Stimulated activated naive B cell treated with anti-CD40 and anti-IgM and Interleukin-4, amounts not matched to agents 10 μg/mL and 1 μg/mL and 100 μg/mL, for 72 hours (primary cell): ENCODE measurements at regions not wholly inside any gene's neighbourhood (a gene's known extent, or its start where the extent isn't known, plus 50 kb on each side); places are given as distances from the start of the nearest gene placed in this dataset.
A peak's percentile ranks its signal among the peaks of the same experiment; 100 is the strongest.

Source experiments
- ATAC-seq, 2 donors: fragments of 150-1000 bp; cut with Tn5 transposase; replicated peaks; 2 replicates each; pipeline ENCODE4 v1.10.0; 2021; ENCODE audit warnings: moderate library complexity in 1 of 2
- DNase-seq: peaks from one replicate; pipeline ENCODE4 v3.0.0; 2021
- H3K27ac Mint-ChIP-seq: one replicate; pipeline ENCODE4 v1.8.0; 2022; ENCODE audit warnings: mild to moderate bottlenecking, mixed read lengths
- H3K27me3 Mint-ChIP-seq, 2 donors: one replicate each; pipeline ENCODE4 v1.8.0; 2022; ENCODE audit warnings: mixed read lengths in 2 of 2
- H3K36me3 Mint-ChIP-seq, 2 donors: one replicate each; pipeline ENCODE4 v1.8.0; 2022; ENCODE audit warnings: mixed read lengths in 2 of 2, mild to moderate bottlenecking in 1 of 2
- H3K4me1 Mint-ChIP-seq, 2 donors: one replicate each; pipeline ENCODE4 v1.8.0; 2022; ENCODE audit warnings: mixed read lengths in 2 of 2, mild to moderate bottlenecking in 1 of 2
- H3K4me3 Mint-ChIP-seq, 2 donors: one replicate each; pipeline ENCODE4 v1.8.0; 2022; ENCODE audit warnings: mild to moderate bottlenecking in 2 of 2, mixed read lengths in 2 of 2, moderate library complexity in 1 of 2
- H3K9me3 Mint-ChIP-seq, 2 donors: one replicate each; pipeline ENCODE4 v1.8.0; 2022; ENCODE audit warnings: mixed read lengths in 2 of 2, mild to moderate bottlenecking in 1 of 2

DNA sequence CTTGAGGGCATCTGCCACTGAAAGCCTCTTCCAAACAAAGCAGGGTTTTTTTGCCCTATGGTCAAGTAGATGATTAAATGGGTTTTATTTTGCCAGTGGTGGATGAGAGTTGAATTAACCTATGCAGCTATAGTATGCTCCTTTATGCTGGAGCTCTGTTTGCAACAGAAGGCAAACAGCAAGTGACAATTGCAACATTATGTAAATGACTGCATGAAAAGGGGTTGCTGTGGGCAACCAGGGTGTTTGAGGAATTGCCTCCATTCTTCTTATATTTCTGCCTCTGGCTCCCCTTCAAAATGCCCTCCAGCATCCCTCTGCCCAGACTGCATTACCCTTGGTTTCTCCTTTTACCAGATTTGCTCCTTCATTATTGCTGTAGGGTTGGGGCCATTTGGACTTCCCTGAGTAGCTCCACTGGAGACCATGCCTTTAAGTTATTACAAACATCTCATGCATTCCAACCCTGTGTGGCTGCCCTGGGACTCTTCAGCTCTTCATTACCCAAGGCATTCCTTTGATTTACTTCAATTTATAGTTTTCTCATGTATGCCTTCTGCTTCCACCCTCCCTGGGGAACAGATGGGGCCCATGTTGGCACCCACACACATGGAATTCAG, 398.4 kb downstream of the PRDM2 start:
- Mint-ChIP-seq H3K27me3 (peaks cover 18 to 31% of the 10 kb centered on the region in 2 donors), H3K4me1 (no peaks in the 10 kb centered on the region), H3K36me3 (no peaks in the 10 kb centered on the region), H3K27ac (no peak overlapping the region), H3K4me3 (no peak overlapping the region), H3K9me3 (no peaks in the 10 kb centered on the region)
- ATAC-seq: no peak
- no peak for DNase-seq

DNA sequence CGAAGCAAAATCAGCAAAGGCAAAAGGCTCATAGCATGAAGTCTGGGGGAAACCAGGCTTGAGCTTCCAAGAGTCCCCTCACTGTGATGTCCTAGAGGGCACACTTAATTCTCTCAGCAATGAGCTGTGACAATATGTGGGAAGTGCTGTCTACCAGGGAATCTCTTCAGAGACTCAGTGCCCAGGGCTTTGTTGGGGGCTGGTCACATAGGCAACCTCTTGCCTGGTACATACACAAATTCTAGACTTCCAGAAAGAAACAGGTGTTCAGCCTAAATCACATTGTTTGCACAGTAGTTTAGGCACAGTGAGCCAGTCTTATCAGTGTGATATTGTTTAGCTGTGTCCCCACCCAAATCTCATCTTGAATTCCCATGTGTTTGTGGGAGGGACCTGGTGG, 400.5 kb downstream of the PRDM2 start:
- ATAC-seq: no peak
- Mint-ChIP-seq H3K27ac (no peak overlapping the region), H3K36me3 (no peaks in the 10 kb centered on the region), H3K27me3 (peaks cover 18 to 36% of the 10 kb centered on the region in 2 donors), H3K4me3 (no peak overlapping the region), H3K4me1 (no peaks in the 10 kb centered on the region), H3K9me3 (no peaks in the 10 kb centered on the region)
- no peak for DNase-seq

DNA sequence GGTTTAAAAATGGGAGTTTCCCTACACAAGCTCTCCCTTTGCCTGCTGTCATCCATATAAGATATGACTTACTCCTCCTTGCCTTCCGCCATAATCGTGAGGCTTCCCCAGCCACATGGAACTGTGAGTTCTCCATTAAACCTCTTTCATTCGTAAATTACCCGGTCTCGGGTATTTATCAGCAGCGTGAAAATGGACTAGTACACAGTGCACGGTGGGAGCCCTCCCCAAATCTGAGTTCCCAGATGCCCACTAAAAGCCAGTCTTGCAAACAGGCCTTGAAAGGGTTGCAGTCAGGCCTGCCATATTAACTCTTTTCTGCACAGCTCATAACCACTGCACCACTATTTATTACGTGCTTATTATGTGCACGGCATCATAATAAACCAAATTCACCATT, 400.9 kb downstream of the PRDM2 start:
- Mint-ChIP-seq H3K9me3 (no peaks in the 10 kb centered on the region), H3K36me3 (no peaks in the 10 kb centered on the region), H3K27me3 (peaks cover 18 to 36% of the 10 kb centered on the region in 2 donors)

DNA sequence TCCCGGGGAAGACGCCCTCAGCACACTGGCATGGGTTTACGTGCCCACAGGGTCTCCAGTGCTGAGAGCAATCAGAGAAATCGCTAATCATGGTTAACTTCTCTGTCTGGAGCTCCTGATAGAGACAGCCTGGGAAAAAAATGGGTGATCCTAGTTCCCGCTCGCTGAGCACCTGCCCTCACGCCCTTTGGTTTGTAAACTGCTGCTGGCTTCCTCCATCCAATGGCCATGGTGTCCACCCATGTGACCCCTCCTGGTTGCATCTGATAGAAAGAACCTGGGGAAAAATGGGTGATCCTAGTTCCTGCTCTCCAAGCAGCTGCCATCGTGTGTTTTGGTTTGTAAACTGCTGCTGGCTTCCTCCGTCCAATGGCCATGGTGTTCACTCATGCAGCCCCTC, 402.2 kb downstream of the PRDM2 start:
- H3K27ac Mint-ChIP-seq: peak overlapping the region; percentile 28
- peaks cover 23 to 32% of the 10 kb centered on the region in 2 donors for H3K27me3 Mint-ChIP-seq
- no peak for DNase-seq
- H3K4me1 Mint-ChIP-seq: no peaks in the 10 kb centered on the region
- H3K9me3 Mint-ChIP-seq: no peaks in the 10 kb centered on the region
- no peak overlapping the region for H3K4me3 Mint-ChIP-seq
- H3K36me3 Mint-ChIP-seq: no peaks in the 10 kb centered on the region
- ATAC-seq: no peak

More for the DNA sequence above, 400.9 kb downstream of the PRDM2 start:
- DNase-seq: no peak
- Mint-ChIP-seq H3K4me1 (no peaks in the 10 kb centered on the region), H3K4me3 (no peak overlapping the region), H3K27ac (no peak overlapping the region)
- no peak for ATAC-seq

DNA sequence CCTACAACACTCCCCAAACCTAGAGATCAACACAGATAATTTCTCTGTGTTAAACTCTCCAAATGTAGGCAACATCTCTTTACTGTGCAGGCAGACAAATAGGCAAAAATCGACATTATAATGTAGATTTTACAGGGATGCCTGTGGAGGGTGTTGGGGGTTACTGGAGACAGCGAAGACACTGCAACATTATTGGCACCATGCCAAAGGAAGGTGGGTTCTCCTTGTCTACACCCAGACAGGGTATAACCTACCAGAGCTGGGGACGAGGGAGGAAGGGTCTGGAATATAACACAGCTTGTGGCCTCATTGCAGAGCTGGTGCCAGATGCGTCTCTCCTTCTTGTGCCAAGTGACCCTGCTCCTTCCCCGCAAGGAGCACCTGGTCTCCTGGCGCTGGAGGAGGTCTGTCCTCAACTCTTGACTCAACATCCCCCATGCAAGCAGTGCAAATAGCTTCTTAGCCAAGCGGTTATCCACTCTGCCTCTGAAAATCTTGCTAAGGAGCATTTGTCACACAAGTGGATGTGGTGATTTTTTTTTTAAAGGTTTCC, 404.0 kb downstream of the PRDM2 start:
- Mint-ChIP-seq H3K4me3 (no peak overlapping the region), H3K27ac (no peak overlapping the region), H3K27me3 (peaks cover 25 to 26% of the 10 kb centered on the region in 2 donors), H3K4me1 (no peaks in the 10 kb centered on the region), H3K9me3 (no peaks in the 10 kb centered on the region), H3K36me3 (no peaks in the 10 kb centered on the region)
- DNase-seq: no peak
- no peak for ATAC-seq

GRCh38 chr1:14106126-14106525, 406.1 kb downstream of the PRDM2 start:
- no peak overlapping the region for H3K4me3 Mint-ChIP-seq
- no peaks in the 10 kb centered on the region for H3K4me1 Mint-ChIP-seq
- no peak for ATAC-seq
- H3K36me3 Mint-ChIP-seq: no peaks in the 10 kb centered on the region
- H3K9me3 Mint-ChIP-seq: no peaks in the 10 kb centered on the region
- no peak overlapping the region for H3K27ac Mint-ChIP-seq
- peaks cover 19 to 20% of the 10 kb centered on the region in 2 donors for H3K27me3 Mint-ChIP-seq
- DNase-seq: no peak

- Mint-ChIP-seq H3K9me3 (no peaks in the 10 kb centered on the region), H3K27me3 (peaks cover 20% of the 10 kb centered on the region in 2 donors), H3K27ac (no peak overlapping the region), H3K4me3 (no peak overlapping the region), H3K36me3 (no peaks in the 10 kb centered on the region), H3K4me1 (no peaks in the 10 kb centered on the region)
- no peak for ATAC-seq
- no peak for DNase-seq
These were observed 406.8 kb downstream of the PRDM2 start for GRCh38 chr1:14106679-14107313.

- no peak for ATAC-seq
- H3K27ac Mint-ChIP-seq: no peak overlapping the region
These were observed 408.6 kb downstream of the PRDM2 start for GRCh38 chr1:14108356-14109275.

DNA sequence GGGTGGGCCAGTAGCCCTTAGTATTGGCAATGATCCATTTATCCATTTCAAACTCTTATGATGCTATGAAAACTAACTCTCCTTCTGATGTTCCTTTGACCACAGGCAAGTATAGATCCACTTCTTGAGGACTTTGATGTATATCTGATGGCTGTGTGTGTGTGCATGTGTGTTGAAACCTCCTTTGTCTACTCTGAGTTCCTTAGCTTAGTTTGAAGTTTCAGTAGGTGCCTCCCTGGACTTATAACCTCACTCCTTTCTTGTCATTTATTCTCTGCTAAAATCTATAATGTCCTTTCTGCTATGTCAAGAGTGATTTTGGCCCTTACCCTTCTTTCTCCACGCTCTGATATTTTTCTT, 409.3 kb downstream of the PRDM2 start:
- Mint-ChIP-seq H3K27me3 (peaks cover 25 to 35% of the 10 kb centered on the region in 2 donors), H3K27ac (no peak overlapping the region), H3K4me1 (no peaks in the 10 kb centered on the region), H3K9me3 (no peaks in the 10 kb centered on the region), H3K36me3 (no peaks in the 10 kb centered on the region), H3K4me3 (no peak overlapping the region)
- ATAC-seq (no peak), DNase-seq (no peak)

More at GRCh38 chr1:14108356-14109275, 408.6 kb downstream of the PRDM2 start:
- H3K36me3 Mint-ChIP-seq: no peaks in the 10 kb centered on the region
- no peaks in the 10 kb centered on the region for H3K4me1 Mint-ChIP-seq
- H3K9me3 Mint-ChIP-seq: no peaks in the 10 kb centered on the region
- peaks cover 25 to 29% of the 10 kb centered on the region in 2 donors for H3K27me3 Mint-ChIP-seq
- H3K4me3 Mint-ChIP-seq: no peak overlapping the region
- no peak for DNase-seq

DNA sequence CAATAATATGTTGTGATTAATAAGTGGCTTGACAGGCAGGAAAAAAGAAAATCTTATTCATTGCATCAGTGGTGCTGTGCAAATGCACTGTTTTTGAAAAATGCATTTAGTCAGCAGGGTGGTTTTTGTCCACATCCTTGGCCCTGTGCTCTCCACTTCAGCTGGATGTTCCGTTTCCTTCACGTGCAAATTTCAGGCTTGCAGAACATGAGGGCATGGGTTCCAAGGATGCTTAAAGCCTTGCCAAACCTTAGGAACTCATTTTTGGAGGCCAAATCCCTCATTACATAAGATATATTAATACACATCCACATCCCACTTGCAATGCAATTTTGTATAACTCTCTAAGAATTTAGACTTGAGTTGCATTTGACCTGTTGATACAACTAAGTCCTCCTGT, 410.1 kb downstream of the PRDM2 start:
- no peak overlapping the region for H3K27ac Mint-ChIP-seq
- H3K4me1 Mint-ChIP-seq: no peaks in the 10 kb centered on the region
- DNase-seq: no peak
- H3K9me3 Mint-ChIP-seq: no peaks in the 10 kb centered on the region
- H3K27me3 Mint-ChIP-seq: peaks cover 31 to 38% of the 10 kb centered on the region in 2 donors
- H3K4me3 Mint-ChIP-seq: no peak overlapping the region
- no peaks in the 10 kb centered on the region for H3K36me3 Mint-ChIP-seq
- no peak for ATAC-seq

DNA sequence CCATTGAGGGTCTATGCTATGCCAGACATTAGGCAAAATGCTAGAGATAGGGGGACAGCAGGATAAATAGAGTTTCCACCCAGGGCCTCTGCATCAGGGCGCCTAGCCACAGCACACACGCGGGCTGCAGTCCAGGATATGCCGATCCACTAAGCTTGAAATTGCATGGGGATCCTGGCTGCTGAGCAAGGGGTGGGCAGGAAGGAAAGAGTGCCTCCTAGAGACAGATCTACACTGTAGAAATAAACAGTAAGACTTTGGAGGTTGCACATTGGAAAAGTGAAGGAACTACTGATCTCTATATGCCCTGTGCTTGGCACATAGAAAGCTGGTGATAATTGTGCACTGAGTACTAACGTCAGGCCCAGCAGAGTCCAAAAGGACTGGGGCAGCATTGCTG, 411.1 kb downstream of the PRDM2 start:
- DNase-seq (no peak), ATAC-seq (no peak)
- H3K9me3 Mint-ChIP-seq: no peaks in the 10 kb centered on the region
- H3K27ac Mint-ChIP-seq: no peak overlapping the region
- H3K27me3 Mint-ChIP-seq: peaks cover 34 to 47% of the 10 kb centered on the region in 2 donors
- H3K4me3 Mint-ChIP-seq: no peak overlapping the region
- no peaks in the 10 kb centered on the region for H3K36me3 Mint-ChIP-seq
- no peaks in the 10 kb centered on the region for H3K4me1 Mint-ChIP-seq

GRCh38 chr1:14112613-14113012, 412.6 kb downstream of the PRDM2 start:
- Mint-ChIP-seq H3K27ac (no peak overlapping the region), H3K4me1 (no peaks in the 10 kb centered on the region), H3K36me3 (no peaks in the 10 kb centered on the region), H3K27me3 (peaks cover 26 to 56% of the 10 kb centered on the region in 2 donors), H3K9me3 (no peaks in the 10 kb centered on the region), H3K4me3 (no peak overlapping the region)
- no peak for ATAC-seq
- no peak for DNase-seq

DNA sequence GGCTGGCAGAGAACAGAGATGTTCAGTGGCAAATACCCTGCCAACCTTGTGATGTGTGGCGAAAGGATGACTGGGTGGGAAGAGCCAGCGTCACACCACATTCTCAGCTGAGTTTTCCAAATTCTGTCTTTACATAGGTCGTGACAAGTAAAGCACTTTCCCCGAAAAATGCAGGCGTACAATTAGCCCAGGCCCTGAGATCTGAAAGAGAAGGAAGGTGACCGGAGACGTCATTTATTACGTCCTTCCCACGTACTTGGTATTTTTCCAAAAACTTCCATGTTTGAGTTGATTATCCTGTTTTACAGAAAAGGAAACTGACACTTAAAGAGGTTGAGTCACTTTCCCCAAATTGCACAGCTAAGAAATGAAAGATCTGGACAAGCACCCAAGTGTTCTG, 413.3 kb downstream of the PRDM2 start:
- DNase-seq: no peak
- no peaks in the 10 kb centered on the region for H3K9me3 Mint-ChIP-seq
- H3K36me3 Mint-ChIP-seq: no peaks in the 10 kb centered on the region
- H3K4me1 Mint-ChIP-seq: no peaks in the 10 kb centered on the region
- H3K27me3 Mint-ChIP-seq: peaks cover 26 to 58% of the 10 kb centered on the region in 2 donors
- no peak for ATAC-seq
- H3K4me3 Mint-ChIP-seq: no peak overlapping the region
- H3K27ac Mint-ChIP-seq: no peak overlapping the region

- peak; percentile 3 for DNase-seq
- Mint-ChIP-seq H3K9me3 (no peaks in the 10 kb centered on the region), H3K4me3 (no peak overlapping the region), H3K27ac (no peak overlapping the region), H3K36me3 (no peaks in the 10 kb centered on the region), H3K4me1 (no peaks in the 10 kb centered on the region), H3K27me3 (peaks cover 22 to 60% of the 10 kb centered on the region in 2 donors)
- peak in 1 of 2 donors; percentile 36 for ATAC-seq
These were observed 414.0 kb downstream of the PRDM2 start for GRCh38 chr1:14113841-14114567.
